ENCODE measurements at regions not wholly inside any gene's neighbourhood (a gene's known extent, or its start where the extent isn't known, plus 50 kb on each side); places are given as distances from the start of the nearest gene placed in this dataset.

- DNase-seq: no peak
Observed at GRCh38 chr3:189455641-189456417, 175.4 kb upstream of the TP63 start.

GRCh38 chr3:189457201-189457607 lies 174.0 kb upstream of the TP63 start:
- DNase-seq: no peak

- DNase-seq: peak; percentile 54
Observed at GRCh38 chr3:189457631-189458412, 173.4 kb upstream of the TP63 start.

GRCh38 chr3:189458528-189458927 lies 172.7 kb upstream of the TP63 start:
- peak; percentile 31 for DNase-seq

GRCh38 chr3:189459231-189459630 lies 172.0 kb upstream of the TP63 start:
- DNase-seq: no peak

- DNase-seq: no peak
Observed at GRCh38 chr3:189460511-189460910, 170.7 kb upstream of the TP63 start.

GRCh38 chr3:189464799-189465198 lies 166.4 kb upstream of the TP63 start:
- DNase-seq: no peak

- no peak for DNase-seq
Observed at GRCh38 chr3:189466004-189466403, 165.2 kb upstream of the TP63 start.

GRCh38 chr3:189467451-189467850 lies 163.7 kb upstream of the TP63 start:
- no peak for DNase-seq

GRCh38 chr3:189474944-189475343 lies 156.2 kb upstream of the TP63 start:
- no peak for DNase-seq

GRCh38 chr3:189477614-189478013 lies 153.6 kb upstream of the TP63 start:
- no peak for DNase-seq

GRCh38 chr3:189486556-189486955 lies 144.6 kb upstream of the TP63 start:
- no peak for DNase-seq

- no peak for DNase-seq
Observed at GRCh38 chr3:189488241-189488767, 142.9 kb upstream of the TP63 start.

- DNase-seq: no peak
Observed at GRCh38 chr3:189490337-189490736, 140.9 kb upstream of the TP63 start.

- DNase-seq: no peak
Observed at GRCh38 chr3:189490749-189491148, 140.4 kb upstream of the TP63 start.

GRCh38 chr3:189491831-189492230 lies 139.4 kb upstream of the TP63 start:
- no peak for DNase-seq

GRCh38 chr3:189493271-189493670 lies 137.9 kb upstream of the TP63 start:
- no peak for DNase-seq

GRCh38 chr3:189494632-189495031 lies 136.6 kb upstream of the TP63 start:
- no peak for DNase-seq

- no peak for DNase-seq
Observed at GRCh38 chr3:189496375-189497138, 134.6 kb upstream of the TP63 start.

- DNase-seq: no peak
Observed at GRCh38 chr3:189498995-189499704, 132.0 kb upstream of the TP63 start.

GRCh38 chr3:189500299-189500698 lies 130.9 kb upstream of the TP63 start:
- DNase-seq: no peak

- no peak for DNase-seq
Observed at GRCh38 chr3:189500798-189501495, 130.2 kb upstream of the TP63 start.

Data from femur (tissue), 1 donor.